ENCODE measurements at regions not wholly inside any gene's neighbourhood (a gene's known extent, or its start where the extent isn't known, plus 50 kb on each side); places are given as distances from the start of the nearest gene placed in this dataset.

DNA sequence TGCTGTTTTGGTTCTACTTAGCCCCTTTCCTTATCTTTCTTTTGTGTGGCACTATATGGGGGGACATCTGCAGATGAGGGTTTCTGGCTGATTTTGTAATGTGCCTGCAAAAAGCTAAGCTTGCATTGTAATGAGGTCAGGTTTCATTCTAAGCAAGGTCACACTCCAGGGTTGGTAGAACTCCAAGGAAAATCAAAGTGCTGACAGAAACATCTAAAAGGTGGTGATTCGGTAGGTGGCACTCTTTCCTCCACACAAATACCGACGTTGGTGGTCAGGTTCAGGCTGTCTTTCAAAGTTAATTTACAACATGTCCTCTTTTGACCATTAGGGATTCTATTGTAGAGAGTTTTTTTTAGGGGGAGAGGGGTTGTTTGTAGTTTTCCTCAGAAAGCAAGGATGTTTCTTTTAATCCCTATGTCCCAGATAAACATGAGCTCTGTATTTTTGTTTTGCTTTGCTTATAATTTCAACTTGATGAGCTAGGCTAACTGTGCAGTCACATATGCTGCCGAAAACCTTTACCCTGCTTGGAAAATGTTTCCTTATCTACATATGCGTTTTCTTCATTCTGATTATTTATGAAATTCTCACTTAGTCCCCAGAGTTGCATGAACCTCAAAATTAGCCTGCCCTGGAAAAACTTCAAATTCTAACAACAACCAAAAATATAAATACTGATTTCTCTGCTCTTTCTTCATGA is 434.2 kb downstream of the PPARGC1A start:
- Mint-ChIP-seq H3K27ac (no peak overlapping the region), H3K4me1 (no peaks in the 10 kb centered on the region), H3K4me3 (no peak overlapping the region), H3K9me3 (ENCODE audit: insufficient read depth) (peaks cover 4% of the 10 kb centered on the region), H3K27me3 (no peaks in the 10 kb centered on the region)
- CTCF ChIA-PET, result no interaction called here
- WGBS (ENCODE audit: insufficient coverage), result 94% methylated on average over 2 of the region's 5 CpGs
- Histone ChIP-seq H3K4me3 (ENCODE audit: control extremely low read depth in 1 of 5, extremely low read depth in 1 of 5, insufficient read depth in 1 of 5, low read depth in 2 of 5, low read length in 4 of 5) (no peak overlapping the region), H3K4me2 (replicated peaks; ENCODE audit: low read depth, low read length, poor library complexity, severe bottlenecking) (no peak overlapping the region), H3K27ac (ENCODE audit: low read length in 2 of 2) (no peak overlapping the region), H3K79me2 (ENCODE audit: control insufficient read depth, insufficient read depth, low read length) (no peaks in the 10 kb centered on the region), H3K9ac (ENCODE audit: low read length) (no peak overlapping the region), H3K4me1 (ENCODE audit: control insufficient read depth in 2 of 2, insufficient read depth in 2 of 2, low read length in 2 of 2) (no peaks in the 10 kb centered on the region), H3K36me3 (replicated peaks in 1 of 2; ENCODE audit: control extremely low read depth in 1 of 2, control insufficient read depth in 1 of 2, extremely low read depth in 1 of 2, insufficient read depth in 2 of 2, low read length in 1 of 2) (no peaks in the 10 kb centered on the region), H3K27me3 (replicated peaks in 1 of 4; ENCODE audit: control extremely low read depth in 1 of 4, control insufficient read depth in 3 of 4, insufficient read depth in 4 of 4, low read length in 3 of 4) (no peaks in the 10 kb centered on the region), H3K9me3 (ENCODE audit: control extremely low read depth in 1 of 3, control insufficient read depth in 2 of 3, insufficient read depth in 1 of 3, low read length in 2 of 3) (no peaks in the 10 kb centered on the region), H4K20me1 (ENCODE audit: control insufficient read depth, insufficient read depth, low read length, poor library complexity, severe bottlenecking) (no peaks in the 10 kb centered on the region), H2AFZ (ENCODE audit: insufficient read depth, low read depth, low read length, poor library complexity, severe bottlenecking) (no peak overlapping the region)
- TF ChIP-seq EZH2 (IDR thresholded peaks at IDR 0.05; ENCODE audit: borderline replicate concordance, insufficient read depth, low read depth, low read length, poor library complexity, severe bottlenecking), result no peak
- TF ChIP-seq, protein P1, sequence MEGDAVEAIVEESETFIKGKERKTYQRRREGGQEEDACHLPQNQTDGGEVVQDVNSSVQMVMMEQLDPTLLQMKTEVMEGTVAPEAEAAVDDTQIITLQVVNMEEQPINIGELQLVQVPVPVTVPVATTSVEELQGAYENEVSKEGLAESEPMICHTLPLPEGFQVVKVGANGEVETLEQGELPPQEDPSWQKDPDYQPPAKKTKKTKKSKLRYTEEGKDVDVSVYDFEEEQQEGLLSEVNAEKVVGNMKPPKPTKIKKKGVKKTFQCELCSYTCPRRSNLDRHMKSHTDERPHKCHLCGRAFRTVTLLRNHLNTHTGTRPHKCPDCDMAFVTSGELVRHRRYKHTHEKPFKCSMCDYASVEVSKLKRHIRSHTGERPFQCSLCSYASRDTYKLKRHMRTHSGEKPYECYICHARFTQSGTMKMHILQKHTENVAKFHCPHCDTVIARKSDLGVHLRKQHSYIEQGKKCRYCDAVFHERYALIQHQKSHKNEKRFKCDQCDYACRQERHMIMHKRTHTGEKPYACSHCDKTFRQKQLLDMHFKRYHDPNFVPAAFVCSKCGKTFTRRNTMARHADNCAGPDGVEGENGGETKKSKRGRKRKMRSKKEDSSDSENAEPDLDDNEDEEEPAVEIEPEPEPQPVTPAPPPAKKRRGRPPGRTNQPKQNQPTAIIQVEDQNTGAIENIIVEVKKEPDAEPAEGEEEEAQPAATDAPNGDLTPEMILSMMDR (IDR thresholded peaks at IDR 0.05), result no peak
- POLR2A ChIA-PET, result no interaction called here
- ATAC-seq (ENCODE audit: low read depth) (no peak), DNase-seq (no peak)
- intact Hi-C loops (cut with micrococcal nuclease), result no loop called here

DNA sequence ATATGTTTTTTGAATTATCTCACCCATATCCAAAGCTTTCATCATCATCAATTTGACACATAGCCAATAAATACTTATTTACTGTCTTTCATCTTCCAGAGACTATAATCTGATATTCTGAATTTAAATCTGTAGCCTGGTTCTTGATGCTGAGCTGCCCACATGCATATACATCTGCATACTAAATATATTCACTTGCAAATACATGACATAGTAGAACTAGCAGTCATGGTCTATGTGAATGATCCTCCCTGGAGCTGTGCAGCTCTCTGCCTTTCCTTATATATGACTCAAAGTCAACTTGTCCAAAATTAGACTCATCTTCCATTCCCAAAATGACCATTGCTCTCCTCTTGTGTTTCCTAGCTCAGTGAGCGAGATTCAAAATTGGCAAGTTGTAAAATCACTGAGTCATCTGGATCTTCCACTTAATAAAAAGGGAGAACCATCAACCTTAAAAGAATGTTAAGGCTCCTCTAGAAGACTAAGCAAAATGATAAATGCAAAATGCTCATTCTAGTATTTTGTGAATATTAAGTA is 448.2 kb downstream of the PPARGC1A start:
- Histone ChIP-seq H3K79me2 (ENCODE audit: control insufficient read depth, insufficient read depth, low read length) (no peaks in the 10 kb centered on the region), H2AFZ (ENCODE audit: insufficient read depth, low read depth, low read length, poor library complexity, severe bottlenecking) (no peak overlapping the region), H3K27ac (ENCODE audit: low read length in 2 of 2) (no peak overlapping the region), H4K20me1 (ENCODE audit: control insufficient read depth, insufficient read depth, low read length, poor library complexity, severe bottlenecking) (no peaks in the 10 kb centered on the region), H3K36me3 (replicated peaks in 1 of 2; ENCODE audit: control extremely low read depth in 1 of 2, control insufficient read depth in 1 of 2, extremely low read depth in 1 of 2, insufficient read depth in 2 of 2, low read length in 1 of 2) (no peaks in the 10 kb centered on the region), H3K9me3 (ENCODE audit: control extremely low read depth in 1 of 3, control insufficient read depth in 2 of 3, insufficient read depth in 1 of 3, low read length in 2 of 3) (no peaks in the 10 kb centered on the region), H3K27me3 (replicated peaks in 1 of 4; ENCODE audit: control extremely low read depth in 1 of 4, control insufficient read depth in 3 of 4, insufficient read depth in 4 of 4, low read length in 3 of 4) (no peaks in the 10 kb centered on the region), H3K4me2 (replicated peaks; ENCODE audit: low read depth, low read length, poor library complexity, severe bottlenecking) (no peak overlapping the region), H3K4me3 (ENCODE audit: control extremely low read depth in 1 of 5, extremely low read depth in 1 of 5, insufficient read depth in 1 of 5, low read depth in 2 of 5, low read length in 4 of 5) (no peak overlapping the region), H3K4me1 (ENCODE audit: control insufficient read depth in 2 of 2, insufficient read depth in 2 of 2, low read length in 2 of 2) (no peaks in the 10 kb centered on the region), H3K9ac (ENCODE audit: low read length) (no peak overlapping the region)
- H3K9me3 Mint-ChIP-seq (ENCODE audit: insufficient read depth), result peaks cover 13% of the 10 kb centered on the region
- DNase-seq (no peak), ATAC-seq (ENCODE audit: low read depth) (no peak)
- TF ChIP-seq, protein P1 (IDR thresholded peaks at IDR 0.05), result no peak
- no peak for TF ChIP-seq EZH2 (IDR thresholded peaks at IDR 0.05; ENCODE audit: borderline replicate concordance, insufficient read depth, low read depth, low read length, poor library complexity, severe bottlenecking)
- H3K27me3 Mint-ChIP-seq, result no peaks in the 10 kb centered on the region
- POLR2A ChIA-PET, result no interaction called here
- CTCF ChIA-PET, result no interaction called here
- H3K4me3 Mint-ChIP-seq, result no peak overlapping the region
- intact Hi-C loops (cut with micrococcal nuclease), result no loop called here
- no peak overlapping the region for H3K27ac Mint-ChIP-seq
- no peaks in the 10 kb centered on the region for H3K4me1 Mint-ChIP-seq
- no CpG with 5 or more reads among the region's 1 CpG for WGBS (ENCODE audit: insufficient coverage)
